SKM-1 treated with dmso at 0.1 percent for 144 hours (cell line): ENCODE measurements at regions not wholly inside any gene's neighbourhood (a gene's known extent, or its start where the extent isn't known, plus 50 kb on each side); places are given as distances from the start of the nearest gene placed in this dataset.
"Not testable (repeated sequence)": the region's sequence is repeated elsewhere in the genome, so short reads cannot be mapped to it uniquely, and the experiment has no call there.

Source experiments
- DNase-seq: peaks from one replicate; lab custom pipeline; 2025; ENCODE audit not compliant: unreplicated experiment; lab: John Stamatoyannopoulos, UW

DNA sequence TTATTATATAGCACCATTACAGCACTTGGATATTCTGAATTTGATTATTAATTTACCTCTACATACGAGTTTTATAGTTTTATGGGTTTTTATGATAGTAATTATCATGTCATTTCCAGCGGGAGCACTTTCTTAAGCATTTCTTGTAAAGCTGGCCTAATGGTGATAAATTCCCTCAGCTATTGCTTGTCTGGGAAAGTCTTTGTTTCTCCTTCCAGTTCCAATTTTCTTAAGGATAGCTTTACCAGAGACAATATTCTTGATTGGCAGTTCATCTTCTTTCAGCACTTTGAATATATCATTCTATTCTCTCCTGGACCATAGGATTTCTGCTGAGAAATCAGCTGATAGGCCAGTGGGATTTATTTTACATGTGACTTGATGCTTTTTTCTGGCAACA lies 505.4 kb downstream of the TMEM232 start:
- no peak for DNase-seq

DNA sequence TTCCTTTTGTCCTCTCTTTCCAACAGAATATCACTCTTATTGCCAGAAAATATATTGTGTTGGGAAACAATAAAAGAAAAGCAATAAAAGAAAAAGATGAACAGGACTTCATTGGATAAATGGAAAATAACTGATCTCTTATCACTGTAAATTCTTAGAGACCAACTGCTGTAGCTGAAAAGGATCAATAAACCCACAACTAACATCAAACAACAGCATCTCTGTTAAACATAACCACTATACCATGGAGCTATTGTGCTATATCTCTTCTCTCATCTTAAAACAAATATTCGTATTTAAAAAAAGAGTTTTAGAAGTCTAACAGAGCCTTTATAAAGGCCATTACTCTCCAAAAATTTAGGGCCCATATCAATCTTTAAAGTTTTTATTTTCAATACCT lies 502.4 kb downstream of the TMEM232 start:
- no peak for DNase-seq

DNA sequence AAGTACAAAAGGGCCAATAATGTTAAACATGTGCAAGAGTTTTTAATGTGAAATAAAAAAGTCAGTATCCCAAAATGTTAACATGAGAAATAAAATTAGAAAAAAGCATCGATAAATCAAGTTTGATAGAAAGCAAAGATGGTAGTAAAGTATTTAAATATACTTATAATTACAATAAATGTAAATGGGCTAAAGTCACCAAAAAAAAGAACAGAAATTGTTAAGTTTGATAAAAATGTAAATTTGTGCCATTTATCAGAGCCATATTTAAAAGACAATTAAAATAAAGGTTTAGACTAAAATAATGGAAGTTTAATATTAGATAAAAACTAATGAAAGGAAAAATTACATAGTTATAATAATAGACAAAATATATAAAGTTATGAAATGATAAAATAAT lies 500.5 kb downstream of the TMEM232 start:
- DNase-seq, result no peak

DNA sequence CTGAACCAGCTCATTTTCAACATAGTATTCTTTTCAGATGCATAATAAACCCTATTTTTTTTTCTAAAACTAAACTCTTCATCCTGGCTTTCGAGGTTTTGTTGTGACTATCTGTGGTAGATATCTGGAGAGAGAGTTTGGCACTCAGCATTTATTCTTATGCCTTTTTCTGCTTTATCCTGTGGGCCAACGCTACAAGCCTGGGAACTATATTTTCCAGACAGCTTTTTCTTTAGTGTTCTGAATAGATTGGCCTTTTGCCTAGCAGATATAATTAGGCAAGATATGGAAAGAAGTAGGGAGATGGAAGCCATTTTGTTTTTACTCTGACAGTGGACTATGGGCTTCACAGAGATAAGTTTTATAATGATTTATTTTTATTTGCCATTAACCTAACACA lies 486.7 kb downstream of the TMEM232 start:
- no peak for DNase-seq

DNA sequence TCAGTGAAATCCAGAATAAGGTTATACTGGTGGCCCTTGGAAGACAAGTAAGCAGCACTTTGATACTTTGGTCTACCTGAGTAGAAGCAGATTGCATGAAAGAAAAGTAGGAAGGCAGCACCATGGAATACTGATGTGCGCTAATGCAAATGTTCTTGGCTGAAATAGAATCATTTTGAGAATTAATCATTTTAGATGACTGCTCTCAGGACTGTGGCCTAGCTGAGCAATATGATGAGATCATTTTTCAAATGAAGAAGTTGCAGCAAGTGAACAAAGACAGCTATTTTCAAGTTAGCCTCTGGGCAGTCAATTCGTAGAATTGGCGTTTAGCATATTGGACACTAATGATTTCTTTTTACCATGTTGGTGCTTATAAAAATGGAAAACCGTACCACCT lies 483.5 kb downstream of the TMEM232 start:
- DNase-seq, result no peak

DNA sequence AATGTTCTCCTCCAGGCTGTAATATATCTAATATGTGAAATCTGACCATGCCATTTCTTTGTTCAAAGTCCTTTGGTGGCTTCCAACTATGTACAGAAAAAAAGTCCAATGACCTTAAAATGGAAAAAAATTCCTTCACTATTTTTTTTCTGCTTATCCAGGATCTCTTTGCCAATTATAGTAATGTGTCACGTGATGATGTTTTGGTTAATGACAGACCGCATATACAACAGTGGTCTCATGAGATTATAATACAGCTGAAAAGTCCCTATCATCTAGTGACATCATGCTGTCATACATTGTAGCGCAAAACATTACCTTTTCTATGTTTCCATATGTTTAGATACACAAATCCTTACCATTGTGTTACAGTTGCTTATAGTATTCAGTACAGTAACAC lies 477.6 kb downstream of the TMEM232 start:
- DNase-seq, result no peak

DNA sequence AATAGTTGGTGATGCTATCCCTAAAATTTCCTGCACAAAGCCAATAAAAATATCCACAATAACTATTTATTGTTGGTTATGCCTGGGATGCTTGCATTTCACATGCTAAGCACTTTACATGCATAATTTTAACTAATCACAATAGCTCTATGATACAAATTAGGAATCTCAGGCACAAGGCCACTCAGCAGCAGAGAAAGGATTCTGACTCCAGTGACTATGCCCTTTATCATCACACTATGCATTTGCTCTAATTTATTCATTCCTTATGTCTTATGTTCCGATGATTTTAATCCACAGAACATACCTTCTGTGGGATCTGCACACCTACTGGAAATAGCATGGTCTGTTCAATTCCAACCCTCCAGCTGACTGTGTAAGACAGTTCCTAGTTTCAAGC lies 476.1 kb downstream of the TMEM232 start:
- no peak for DNase-seq

DNA sequence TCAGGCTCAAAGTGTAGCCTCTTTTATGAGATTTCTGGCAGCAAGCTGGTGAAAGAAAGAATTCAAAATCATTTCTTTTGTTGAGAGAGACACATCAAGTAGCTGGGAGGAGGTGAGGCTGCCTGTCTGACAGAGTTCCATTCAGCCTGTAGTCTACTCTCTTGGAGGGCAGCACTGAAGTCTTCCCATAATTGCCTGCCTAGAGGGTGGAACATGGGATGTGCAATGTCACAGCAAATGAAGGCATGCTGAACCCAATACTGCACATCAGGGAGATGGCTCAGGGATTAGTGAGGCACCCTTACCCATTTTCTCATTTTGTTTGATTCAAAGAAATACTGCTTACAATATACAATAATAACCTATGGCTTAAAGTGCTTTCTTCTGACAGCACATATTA lies 475.7 kb downstream of the TMEM232 start:
- no peak for DNase-seq

DNA sequence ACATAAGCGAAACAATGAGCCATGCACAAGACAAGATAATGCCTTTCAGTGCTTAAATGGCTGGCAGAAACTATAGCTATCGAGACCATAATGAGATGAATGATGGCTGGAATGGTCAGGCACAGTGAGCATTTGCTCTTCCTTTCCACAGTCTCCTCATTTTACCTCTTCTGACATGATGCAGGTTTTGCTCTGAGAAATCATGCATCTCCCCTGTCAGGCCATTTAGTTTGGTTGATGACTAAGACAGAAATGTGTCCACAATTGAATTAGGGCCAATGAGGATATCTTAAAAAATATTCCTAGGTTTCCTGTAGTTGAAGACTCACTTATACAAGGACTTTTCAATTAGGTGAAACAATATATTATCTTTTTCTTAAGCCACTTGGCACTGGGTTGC lies 475.1 kb downstream of the TMEM232 start:
- no peak for DNase-seq

DNA sequence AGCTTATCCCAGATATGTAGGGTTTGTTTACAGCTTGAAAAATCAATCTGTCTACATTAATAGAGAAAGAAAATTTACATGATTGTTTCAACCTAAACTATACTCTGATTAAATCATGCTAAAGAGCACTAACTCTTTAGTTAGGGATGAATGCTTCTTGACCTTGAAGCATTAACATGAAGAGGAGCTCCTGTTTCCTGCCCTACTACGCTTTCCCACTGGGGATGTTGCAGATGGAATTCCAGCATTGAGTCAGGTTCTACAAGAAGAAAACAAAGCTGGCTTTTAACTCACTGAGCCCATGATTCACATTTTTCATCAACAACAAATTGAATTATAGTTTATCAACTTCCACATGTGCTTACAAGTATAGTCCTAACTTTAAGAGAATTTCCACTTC lies 471.3 kb downstream of the TMEM232 start:
- no peak for DNase-seq

DNA sequence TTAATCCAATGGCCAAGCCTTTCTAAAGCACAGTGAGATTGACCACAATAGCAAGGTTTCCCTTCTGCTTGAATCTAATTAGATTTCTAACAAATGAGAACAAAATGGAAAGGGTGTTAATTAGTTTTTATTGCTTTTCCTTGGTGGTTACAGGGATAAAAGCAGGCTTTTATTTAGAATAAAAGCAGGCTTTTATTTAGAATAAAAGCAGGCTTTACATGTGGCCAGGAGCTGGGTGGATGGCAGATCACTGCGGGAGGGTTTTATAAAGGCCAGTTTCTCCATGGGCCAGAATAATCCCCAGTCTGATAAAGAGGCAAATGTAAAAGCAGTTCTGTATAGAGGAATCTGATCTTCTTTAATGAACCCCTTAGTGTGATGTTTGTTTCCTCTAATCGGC lies 470.2 kb downstream of the TMEM232 start:
- no peak for DNase-seq

DNA sequence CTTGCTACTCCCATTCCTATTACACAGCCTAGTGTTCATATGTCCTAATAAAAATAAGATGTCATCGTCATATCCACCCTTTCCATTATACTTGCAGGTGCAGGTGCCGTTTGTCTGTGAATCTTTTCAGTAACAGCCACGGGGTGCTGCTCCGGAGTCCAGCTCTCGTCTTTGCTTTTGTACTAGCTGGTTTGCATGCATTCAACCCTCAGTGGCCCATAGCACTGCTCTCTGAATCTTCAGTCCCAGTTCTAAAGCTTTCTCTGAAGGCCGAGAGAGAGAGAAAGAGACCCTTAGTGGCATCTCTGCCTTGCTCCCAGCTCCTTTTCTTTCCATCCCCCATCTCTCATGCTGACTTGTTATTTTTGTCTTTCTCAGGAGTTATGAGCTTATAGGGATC lies 468.5 kb downstream of the TMEM232 start:
- no peak for DNase-seq

DNA sequence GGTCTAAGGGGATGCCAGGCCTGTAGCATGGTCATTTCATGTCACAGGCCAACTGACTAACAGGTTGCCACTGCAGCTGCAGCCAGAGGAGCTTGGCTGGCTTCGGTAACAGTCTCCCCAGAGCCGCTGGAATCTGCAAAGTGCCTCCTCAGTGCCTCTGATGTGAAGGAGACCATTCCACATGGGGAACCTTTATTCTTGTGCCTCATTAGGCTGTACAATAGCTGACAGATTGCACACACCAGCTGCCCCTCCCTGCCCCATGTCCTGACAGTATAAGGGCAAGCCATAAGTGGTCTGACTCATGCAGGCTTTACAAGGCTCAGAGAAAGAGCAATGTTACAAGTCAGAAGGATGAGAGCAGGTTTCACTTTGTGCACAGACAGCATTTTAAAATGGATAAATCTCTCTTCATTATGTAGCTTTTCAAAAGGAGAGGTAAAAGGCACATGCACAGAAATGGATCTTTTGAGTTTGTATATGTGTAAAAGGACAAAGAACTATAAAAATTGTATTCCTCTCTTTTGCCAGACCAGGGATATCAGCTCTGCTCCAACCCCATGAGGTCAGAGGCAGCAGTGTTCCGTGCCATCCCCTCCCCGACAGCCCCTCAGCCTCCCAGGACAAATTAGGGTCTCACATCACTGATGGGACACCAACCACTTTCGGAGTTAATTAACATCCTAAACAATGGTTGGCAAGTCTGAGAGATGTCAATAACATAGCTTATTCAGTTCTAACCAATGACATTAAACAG lies 467.8 kb downstream of the TMEM232 start:
- no peak for DNase-seq

DNA sequence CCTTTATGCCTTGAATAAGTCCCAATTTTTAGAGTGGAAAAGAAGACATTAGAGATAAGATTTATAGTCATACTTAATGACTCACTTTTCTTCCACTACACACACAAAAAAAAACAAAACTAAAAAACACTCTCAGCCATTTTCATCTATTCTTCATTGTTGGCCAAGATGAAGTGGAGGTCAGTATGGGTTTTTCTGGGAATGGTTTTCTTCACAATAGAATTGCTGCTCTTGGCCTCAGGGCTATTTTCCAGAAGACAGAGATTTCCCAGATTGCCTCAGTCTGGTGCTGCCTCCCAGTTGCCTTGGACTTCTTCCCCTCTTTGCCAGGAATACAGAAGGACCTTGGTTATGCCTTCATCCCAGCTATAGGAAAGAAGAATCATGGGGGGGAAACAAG lies 463.7 kb downstream of the TMEM232 start:
- no peak for DNase-seq

DNA sequence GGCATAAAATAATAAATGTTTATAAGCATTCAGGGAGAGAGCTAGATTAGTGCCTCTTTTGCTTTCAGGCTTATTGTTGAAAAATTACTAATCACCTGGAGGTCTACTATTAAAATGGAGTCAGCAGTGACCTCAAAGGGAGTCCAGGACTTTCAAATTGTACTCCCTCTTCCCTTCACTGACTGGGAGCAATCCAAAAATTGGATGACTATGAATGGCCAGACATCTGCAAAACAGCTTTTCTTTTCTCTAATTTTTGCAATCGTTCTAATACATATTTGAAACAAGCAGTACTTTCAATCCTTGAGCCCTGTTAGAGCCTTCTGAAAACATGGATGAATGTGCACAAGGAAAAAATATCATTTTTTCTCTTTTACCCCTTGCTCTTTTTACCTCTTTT lies 461.8 kb downstream of the TMEM232 start:
- no peak for DNase-seq

DNA sequence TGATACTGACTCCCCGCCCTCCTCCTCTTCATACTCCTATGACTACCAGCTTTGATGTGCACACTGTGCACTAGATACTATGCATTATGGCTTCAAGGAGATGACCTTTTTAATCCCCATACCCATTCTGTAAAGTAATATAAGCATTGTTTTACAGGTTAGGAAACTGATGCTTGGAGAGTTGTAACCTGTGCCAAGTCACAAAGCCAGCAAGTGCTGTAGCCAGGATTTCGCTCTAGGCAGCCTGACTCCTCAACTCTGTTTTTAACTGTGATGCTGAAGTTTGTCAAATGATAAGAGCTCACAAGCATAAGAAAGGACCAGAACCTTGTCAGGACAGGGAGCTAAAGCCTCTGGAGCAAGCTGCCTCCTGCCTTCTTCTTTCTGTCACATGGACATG lies 461.3 kb downstream of the TMEM232 start:
- DNase-seq, result no peak

DNA sequence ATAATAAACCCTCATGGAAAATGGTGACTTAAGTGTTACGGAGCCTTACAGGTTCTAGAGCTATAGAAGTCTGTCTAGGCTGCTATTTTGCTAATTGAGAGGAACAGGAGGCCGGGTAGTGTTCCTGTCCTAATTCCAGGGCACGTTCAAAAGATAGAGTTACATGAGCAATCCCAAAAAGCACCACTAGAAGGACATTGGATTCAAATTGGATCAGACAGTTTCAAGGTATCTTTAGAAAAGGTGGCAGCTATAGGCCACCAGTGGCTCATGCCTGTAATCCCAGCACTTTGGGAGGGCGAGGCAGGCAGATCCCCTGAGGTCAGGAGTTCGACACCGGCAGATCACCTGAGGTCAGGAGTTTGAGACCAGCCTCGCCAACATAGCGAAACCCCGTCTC lies 458.8 kb downstream of the TMEM232 start:
- no peak for DNase-seq

DNA sequence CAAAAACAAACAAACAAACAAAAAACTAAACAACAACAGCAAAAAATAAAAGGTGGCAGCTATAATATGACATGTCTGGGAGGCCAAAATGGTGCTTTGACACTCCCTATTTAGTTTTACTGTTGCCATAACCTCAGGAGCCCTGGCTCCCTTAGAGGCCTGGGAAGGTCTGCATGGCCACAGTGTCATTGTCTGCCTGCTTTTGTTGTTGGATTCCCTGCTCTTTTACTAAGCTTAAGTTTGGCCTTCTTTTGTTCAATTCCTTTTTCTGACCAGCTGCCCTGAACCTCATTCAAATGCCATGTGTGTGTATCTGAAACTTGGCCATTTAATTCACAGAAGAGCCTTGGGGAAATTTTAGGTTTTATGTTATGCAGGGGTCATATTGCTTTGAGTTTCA lies 458.2 kb downstream of the TMEM232 start:
- DNase-seq, result no peak

DNA sequence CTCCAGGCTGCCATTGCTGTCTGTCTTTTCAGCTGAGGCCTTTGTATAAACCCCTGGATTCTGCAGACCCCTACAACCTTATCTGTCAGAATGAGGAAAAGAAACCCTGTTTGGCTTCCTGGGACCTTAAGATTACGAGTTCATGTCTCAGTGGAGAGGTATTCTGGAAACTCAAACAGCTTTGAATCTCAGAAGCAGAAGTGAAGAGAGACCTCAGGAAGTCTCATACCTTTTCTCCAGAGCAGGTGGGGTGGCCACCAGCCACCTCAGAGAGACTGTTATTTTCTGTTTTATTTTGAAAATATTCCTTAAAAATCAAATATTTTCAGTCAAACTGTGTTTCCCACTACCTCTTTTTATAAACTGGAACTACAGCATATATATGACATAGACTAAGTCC lies 457.5 kb downstream of the TMEM232 start:
- no peak for DNase-seq

DNA sequence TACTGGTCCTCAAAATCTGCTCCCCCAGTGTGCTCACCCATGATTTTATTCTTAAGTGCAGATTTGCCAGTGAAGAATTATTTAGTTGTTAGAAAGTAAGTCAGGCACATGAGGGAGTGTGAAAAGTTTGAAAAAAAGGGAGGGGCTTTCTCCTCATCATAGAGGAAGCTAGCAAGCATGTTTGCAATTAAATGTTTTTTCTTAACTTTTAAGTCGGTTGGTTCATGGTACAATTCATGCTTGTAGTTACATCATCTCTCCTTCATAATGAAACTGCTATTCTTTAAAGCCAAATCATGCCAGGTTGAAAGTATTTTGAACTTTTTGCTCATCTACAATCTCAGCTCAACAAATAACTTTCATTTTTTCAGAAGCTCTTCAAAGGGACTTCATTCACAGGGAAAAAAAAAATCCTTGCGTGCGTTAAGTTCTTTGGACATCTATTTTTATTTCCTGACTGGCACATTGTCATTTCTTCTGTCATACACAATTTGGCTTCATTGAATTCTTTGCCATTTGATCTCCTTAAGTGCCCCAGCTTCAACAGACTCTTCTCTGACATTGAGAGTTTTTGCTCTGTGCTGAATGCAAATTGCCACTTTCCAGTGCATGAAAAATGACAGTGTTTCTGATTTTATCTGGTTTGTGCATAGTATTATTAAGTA lies 456.9 kb downstream of the TMEM232 start:
- DNase-seq, result no peak

DNA sequence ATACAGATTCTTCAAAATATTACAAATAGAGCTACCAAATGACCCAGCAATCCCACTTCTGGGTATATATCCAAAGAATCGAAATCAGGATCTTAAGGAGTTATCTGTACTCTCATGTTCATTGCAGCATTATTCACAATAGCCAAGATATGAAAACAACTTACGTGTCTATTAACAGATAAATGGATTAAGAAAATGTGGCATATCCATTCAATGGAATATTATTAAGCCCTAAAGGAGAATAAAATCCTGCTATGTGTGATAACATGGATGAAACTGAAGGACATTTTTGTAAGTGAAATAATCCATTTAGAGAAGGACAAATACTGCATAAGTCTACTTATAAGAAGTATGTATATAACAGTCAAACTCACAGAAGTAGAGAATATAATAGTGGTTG lies 450.6 kb downstream of the TMEM232 start:
- no peak for DNase-seq

DNA sequence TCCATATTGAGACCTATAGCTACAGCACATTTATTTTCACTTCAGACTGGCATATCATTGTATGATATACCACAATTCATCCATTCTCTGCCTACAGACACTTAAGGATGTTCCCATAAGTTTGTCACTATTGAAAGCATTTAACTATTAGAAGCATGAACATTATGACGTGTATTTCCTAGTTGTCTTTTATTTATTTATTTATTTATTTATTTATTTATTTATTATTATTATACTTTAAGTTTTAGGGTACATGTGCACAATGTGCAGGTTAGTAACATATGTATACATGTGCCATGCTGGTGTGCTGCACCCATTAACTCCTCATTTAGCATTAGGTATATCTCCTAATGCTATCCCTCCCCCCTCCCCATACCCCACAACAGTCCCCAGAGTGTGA lies 448.0 kb downstream of the TMEM232 start:
- DNase-seq, result not testable (repeated sequence)

DNA sequence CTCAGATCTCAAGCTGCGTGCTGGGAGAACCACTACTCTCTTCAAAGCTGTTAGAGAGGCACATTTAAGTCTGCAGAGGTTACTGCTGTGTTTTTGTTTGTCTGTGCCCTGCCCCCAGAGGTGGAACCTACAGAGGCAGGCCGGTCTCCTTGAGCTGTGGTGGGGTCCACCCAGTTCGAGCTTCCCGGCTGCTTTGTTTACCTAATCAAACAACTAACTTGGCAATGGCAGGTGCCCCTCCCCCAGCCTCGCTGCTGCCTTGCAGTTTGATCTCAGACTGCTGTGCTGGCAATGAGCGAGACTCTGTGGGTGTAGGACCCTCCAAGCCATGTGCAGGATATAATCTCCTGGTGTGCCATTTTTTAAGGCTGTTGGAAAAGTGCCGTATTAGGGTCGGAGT lies 442.4 kb downstream of the TMEM232 start:
- DNase-seq, result not testable (repeated sequence)
